ENCODE measurements at regions not wholly inside any gene's neighbourhood (a gene's known extent, or its start where the extent isn't known, plus 50 kb on each side); places are given as distances from the start of the nearest gene placed in this dataset.

GRCh38 chr16:13553453-13553985 is 366.4 kb upstream of the ERCC4 start (continued):
- TF ChIP-seq, protein P1, sequence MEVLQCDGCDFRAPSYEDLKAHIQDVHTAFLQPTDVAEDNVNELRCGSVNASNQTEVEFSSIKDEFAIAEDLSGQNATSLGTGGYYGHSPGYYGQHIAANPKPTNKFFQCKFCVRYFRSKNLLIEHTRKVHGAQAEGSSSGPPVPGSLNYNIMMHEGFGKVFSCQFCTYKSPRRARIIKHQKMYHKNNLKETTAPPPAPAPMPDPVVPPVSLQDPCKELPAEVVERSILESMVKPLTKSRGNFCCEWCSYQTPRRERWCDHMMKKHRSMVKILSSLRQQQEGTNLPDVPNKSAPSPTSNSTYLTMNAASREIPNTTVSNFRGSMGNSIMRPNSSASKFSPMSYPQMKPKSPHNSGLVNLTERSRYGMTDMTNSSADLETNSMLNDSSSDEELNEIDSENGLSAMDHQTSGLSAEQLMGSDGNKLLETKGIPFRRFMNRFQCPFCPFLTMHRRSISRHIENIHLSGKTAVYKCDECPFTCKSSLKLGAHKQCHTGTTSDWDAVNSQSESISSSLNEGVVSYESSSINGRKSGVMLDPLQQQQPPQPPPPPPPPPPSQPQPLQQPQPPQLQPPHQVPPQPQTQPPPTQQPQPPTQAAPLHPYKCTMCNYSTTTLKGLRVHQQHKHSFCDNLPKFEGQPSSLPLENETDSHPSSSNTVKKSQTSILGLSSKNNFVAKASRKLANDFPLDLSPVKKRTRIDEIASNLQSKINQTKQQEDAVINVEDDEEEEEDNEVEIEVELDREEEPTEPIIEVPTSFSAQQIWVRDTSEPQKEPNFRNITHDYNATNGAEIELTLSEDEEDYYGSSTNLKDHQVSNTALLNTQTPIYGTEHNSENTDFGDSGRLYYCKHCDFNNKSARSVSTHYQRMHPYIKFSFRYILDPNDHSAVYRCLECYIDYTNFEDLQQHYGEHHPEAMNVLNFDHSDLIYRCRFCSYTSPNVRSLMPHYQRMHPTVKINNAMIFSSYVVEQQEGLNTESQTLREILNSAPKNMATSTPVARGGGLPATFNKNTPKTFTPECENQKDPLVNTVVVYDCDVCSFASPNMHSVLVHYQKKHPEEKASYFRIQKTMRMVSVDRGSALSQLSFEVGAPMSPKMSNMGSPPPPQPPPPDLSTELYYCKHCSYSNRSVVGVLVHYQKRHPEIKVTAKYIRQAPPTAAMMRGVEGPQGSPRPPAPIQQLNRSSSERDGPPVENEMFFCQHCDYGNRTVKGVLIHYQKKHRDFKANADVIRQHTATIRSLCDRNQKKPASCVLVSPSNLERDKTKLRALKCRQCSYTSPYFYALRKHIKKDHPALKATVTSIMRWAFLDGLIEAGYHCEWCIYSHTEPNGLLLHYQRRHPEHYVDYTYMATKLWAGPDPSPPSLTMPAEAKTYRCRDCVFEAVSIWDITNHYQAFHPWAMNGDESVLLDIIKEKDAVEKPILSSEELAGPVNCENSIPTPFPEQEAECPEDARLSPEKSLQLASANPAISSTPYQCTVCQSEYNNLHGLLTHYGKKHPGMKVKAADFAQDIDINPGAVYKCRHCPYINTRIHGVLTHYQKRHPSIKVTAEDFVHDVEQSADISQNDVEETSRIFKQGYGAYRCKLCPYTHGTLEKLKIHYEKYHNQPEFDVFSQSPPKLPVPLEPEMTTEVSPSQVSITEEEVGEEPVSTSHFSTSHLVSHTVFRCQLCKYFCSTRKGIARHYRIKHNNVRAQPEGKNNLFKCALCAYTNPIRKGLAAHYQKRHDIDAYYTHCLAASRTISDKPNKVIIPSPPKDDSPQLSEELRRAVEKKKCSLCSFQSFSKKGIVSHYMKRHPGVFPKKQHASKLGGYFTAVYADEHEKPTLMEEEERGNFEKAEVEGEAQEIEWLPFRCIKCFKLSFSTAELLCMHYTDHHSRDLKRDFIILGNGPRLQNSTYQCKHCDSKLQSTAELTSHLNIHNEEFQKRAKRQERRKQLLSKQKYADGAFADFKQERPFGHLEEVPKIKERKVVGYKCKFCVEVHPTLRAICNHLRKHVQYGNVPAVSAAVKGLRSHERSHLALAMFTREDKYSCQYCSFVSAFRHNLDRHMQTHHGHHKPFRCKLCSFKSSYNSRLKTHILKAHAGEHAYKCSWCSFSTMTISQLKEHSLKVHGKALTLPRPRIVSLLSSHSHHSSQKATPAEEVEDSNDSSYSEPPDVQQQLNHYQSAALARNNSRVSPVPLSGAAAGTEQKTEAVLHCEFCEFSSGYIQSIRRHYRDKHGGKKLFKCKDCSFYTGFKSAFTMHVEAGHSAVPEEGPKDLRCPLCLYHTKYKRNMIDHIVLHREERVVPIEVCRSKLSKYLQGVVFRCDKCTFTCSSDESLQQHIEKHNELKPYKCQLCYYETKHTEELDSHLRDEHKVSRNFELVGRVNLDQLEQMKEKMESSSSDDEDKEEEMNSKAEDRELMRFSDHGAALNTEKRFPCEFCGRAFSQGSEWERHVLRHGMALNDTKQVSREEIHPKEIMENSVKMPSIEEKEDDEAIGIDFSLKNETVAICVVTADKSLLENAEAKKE (CRISPR knock-in tag; IDR thresholded peaks at IDR 0.05) = no peak
- TF ChIP-seq POLR2AphosphoS5 (IDR thresholded peaks at IDR 0.05; ENCODE audit: low read depth) (no peak), ZNF114 (CRISPR knock-in tag; IDR thresholded peaks at IDR 0.05) (no peak), CREB1 (CRISPR knock-in tag; IDR thresholded peaks at IDR 0.05; ENCODE audit: low read depth) (no peak), JUNB (IDR thresholded peaks at IDR 0.05; ENCODE audit: unreplicated experiment) (no peak), REST (IDR thresholded peaks at IDR 0.05; ENCODE audit: unreplicated experiment) (no peak)

- H3K27ac Mint-ChIP-seq = no peak overlapping the region
- H2AFZ ChIP-seq = no peak overlapping the region
- H3K9me3 Mint-ChIP-seq = no peaks in the 10 kb centered on the region
- peaks cover 5% of the 10 kb centered on the region; the same call in 1 of the 2 replicates for H3K9me2 ChIP-seq (ENCODE audit: insufficient read depth)
- no peaks in the 10 kb centered on the region for H3K27me3 Mint-ChIP-seq (ENCODE audit: insufficient read depth, low read depth, poor library complexity)
- no peaks in the 10 kb centered on the region for H3K36me3 Mint-ChIP-seq (ENCODE audit: low read depth)
- H3K79me2 ChIP-seq (replicated peaks; ENCODE audit: insufficient read depth) = no peaks in the 10 kb centered on the region
- no peak overlapping the region for H3K27ac ChIP-seq (ENCODE audit: low read depth)
- H4K20me1 ChIP-seq (replicated peaks; ENCODE audit: insufficient read depth) = no peaks in the 10 kb centered on the region
- no peak overlapping the region for H3K4me2 ChIP-seq
- H3K36me3 ChIP-seq (ENCODE audit: insufficient read depth) = no peaks in the 10 kb centered on the region
- TF ChIP-seq EZH2 (IDR thresholded peaks at IDR 0.05; ENCODE audit: low read depth, unreplicated experiment) (no peak), JUNB (IDR thresholded peaks at IDR 0.05; ENCODE audit: unreplicated experiment) (no peak), STAT1 (IDR thresholded peaks at IDR 0.05; ENCODE audit: unreplicated experiment) (no peak), CREB1 (CRISPR knock-in tag; IDR thresholded peaks at IDR 0.05; ENCODE audit: low read depth) (no peak), ZNF331 (CRISPR knock-in tag; IDR thresholded peaks at IDR 0.05; ENCODE audit: low read depth) (no peak), ZNF114 (CRISPR knock-in tag; IDR thresholded peaks at IDR 0.05) (no peak)
- no peak overlapping the region for H3K4me3 ChIP-seq
- DNase-seq (ENCODE audit: low spot score) = no peak
- no peak for ATAC-seq
- peaks cover 22% of the 10 kb centered on the region for H3K4me1 ChIP-seq (ENCODE audit: insufficient read depth)
- H3K4me3 Mint-ChIP-seq = no peak overlapping the region
- H3K4me1 Mint-ChIP-seq = peaks cover 20% of the 10 kb centered on the region
- no peaks in the 10 kb centered on the region for H3F3A ChIP-seq (replicated peaks; ENCODE audit: low read depth)
- no peaks in the 10 kb centered on the region for H3K27me3 ChIP-seq (ENCODE audit: insufficient read depth)
Measured at GRCh38 chr16:13554005-13554404, 365.9 kb upstream of the ERCC4 start.
